HG03064 (cell line): ENCODE measurements at regions not wholly inside any gene's neighbourhood (a gene's known extent, or its start where the extent isn't known, plus 50 kb on each side); places are given as distances from the start of the nearest gene placed in this dataset.
"Not testable (repeated sequence)": the region's sequence is repeated elsewhere in the genome, so short reads cannot be mapped to it uniquely, and the experiment has no call there.

ENCODE experiments used
- ATAC-seq: cut with Tn5 transposase; IDR thresholded peaks from one replicate; pipeline ENCODE4 v1.9.1; 2021; ENCODE audit warnings: low read depth; ENCODE audit not compliant: unreplicated experiment

DNA sequence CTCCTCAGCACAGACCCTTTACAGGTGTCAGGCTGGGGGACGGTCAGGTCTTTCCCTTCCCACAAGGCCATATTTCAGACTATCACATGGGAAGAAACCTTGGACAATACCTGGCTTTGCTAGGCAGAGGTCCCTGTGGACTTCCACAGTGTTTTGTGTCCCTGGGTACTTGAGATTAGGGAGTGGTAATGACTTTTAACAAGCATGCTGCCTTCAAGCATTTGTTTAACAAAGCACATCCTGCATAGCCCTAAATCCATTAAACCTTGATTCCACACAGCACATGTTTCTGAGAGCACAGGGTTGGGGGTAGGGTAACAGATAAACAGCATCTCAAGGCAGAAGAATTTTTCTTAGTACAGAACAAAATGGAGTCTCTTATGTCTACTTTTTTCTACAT is 451.2 kb downstream of the PLOD2 start:
- ATAC-seq, result not testable (repeated sequence)

DNA sequence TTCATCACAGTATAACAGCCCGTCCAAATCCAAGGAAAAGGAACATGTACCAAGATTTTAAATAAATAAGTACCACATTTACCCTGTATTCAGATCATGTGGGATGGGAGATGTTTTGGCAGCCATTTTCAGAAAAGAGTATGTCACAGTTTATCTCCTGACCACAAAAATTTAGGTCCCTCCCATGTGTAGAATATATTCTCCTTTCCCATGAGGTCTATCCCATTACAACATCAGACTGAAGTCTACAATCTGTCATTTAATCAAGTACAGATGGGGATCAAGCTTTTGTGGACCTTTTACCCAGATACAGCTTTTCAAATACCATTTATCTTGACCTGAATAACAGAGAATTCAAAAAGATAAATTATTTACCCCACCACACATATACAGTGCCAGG is 444.5 kb downstream of the PLOD2 start:
- no peak for ATAC-seq

DNA sequence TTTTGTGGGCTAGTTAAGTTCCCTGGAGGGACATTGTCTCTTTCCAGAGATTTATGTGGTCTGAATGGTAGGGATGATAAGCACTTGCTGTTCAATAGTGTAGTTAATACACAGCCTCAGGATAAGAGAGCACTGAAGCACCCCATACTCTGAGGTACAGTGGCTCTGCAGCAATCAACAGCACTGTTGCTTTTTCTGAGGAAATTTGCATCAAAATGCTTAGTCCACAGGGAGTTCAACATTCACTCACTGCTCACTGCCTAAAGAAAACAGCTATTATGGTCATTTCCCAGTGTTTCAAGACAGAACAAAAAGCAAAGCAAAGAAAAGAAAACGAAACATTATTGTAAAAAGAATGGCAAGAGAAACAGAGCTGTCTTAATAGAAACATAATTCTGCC is 441.9 kb downstream of the PLOD2 start:
- no peak for ATAC-seq

DNA sequence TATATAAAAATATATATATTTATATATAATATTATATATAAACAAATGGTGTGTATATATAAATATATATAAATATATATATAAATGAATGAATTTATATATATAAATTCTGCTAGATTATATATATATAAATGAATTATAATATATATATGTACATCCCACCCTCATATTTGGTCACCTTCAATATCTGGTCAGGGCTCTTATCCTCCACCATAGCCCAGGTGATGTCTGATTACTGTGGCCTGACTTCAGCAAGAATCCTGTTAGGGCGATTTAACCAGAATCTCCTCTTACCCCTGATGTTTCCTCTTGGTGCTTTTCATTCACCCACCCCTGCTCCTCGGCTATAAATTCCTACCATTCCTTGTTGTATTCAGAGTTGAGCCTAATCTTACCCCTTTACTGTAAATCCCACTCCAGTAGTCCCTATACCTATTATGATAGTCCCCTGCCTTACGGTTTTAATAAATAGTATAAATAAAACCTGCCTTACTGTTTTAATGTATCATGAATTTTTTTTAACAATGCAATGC is 439.6 kb downstream of the PLOD2 start:
- no peak for ATAC-seq

DNA sequence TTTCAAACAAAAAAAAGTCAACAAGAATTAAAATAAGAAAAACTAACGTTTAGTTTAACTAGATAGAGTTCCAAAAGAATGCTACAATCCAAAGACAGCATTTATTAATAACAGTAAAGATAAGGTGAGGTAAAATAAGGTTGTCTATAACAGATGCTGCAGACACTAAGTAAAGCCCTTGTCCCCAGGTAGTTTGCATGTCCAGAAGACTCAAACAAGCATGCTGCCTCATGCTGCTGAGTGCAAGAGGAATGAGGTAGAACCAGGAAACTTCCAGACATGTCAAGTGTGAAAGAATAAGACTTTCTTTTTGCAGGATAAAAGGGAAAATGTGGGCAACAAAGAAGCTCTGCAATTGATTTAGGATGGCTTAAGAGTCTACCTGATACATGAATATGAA is 439.2 kb downstream of the PLOD2 start:
- no peak for ATAC-seq

DNA sequence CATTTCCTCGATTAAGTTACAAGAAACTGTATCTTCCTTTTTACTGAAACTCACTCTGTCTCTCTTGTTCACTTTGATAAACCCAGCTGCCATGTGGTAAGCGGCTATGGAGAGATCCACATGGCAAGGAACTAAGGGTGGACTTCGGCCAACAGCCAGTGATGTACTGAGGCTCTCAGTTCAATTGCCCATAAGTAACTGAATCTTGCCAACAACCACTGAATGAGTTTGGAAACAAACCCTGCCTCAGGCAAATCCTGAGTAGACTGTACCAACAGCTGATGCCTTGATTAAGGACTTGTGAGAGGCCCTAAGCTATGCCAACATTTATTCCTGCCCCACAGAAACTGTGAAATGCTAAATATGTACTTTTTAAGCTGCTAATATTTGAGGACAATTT is 433.5 kb downstream of the PLOD2 start:
- ATAC-seq, result no peak

DNA sequence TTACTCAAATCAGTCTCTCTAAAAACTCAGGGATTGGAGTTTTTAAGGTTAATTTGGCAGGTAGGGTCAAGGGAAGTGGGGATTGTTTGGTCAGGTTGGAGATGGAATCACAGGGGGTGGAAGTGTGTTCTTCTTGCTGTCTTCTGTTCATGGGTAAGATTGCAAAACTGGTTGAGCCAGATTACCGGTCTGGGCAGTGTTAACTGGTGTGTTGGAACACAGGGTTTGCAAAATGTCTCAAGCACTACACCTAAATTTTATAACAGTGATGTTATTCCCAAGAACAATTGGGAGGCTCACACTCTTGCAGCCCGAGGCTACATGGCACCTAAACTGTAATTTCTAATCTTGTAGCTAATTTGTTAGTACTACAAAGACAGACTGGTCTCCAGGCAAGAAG is 425.4 kb downstream of the PLOD2 start:
- ATAC-seq, result no peak

DNA sequence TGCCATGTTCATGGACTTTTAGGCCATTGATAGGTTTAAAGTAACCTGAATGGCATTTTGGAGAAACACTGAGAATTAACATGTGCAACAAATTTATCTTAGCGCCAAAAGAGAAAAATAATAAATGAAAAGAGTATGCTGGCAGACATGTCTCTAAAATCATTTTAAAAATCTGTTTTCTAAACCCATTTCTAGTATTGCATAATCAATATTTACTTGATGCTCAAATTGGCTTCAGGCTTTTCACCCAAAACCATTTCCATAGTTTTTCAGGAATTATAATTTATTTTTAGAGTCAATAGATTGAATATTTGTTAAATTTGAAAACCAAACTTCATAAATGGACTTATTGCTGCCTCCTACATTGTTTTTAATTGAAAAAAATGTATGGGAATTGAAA is 423.0 kb downstream of the PLOD2 start:
- no peak for ATAC-seq

DNA sequence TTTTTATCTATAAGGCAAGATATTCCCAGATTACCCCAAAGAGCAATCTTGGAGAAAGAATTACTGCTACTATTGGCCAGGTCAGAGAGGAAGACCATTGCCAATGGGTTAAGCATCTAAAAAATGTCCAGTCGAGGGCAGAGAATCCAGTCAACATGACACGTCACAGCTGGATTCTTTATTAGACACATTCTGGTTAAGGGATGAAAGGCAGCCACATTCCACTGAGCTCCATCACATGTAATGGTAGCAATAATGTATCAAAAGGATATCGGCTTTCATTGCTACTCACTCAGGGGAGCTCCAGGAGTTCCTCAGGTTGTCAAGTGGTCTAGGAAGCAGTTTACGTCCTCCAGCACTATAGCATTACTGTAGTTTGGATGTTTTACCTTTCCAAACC is 421.1 kb downstream of the PLOD2 start:
- ATAC-seq, result no peak

DNA sequence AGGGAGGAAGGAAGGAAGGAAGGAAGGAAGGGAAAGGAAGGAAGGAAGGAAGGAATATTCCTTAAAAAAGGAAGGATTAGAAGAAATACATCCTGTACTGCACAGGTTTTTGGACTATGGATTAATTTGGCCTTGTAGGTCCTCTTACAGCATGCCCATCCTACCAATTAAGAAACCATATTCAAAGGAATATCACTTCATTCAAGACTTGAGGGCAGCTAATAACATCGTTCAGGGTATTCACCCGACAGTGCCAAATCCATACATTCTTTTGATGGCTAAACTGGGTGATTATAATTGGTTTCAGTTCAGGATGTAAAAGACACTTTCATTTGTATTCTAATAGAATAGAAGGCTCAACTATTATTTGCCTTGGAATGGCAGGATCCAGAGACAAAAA is 410.3 kb downstream of the PLOD2 start:
- no peak for ATAC-seq

DNA sequence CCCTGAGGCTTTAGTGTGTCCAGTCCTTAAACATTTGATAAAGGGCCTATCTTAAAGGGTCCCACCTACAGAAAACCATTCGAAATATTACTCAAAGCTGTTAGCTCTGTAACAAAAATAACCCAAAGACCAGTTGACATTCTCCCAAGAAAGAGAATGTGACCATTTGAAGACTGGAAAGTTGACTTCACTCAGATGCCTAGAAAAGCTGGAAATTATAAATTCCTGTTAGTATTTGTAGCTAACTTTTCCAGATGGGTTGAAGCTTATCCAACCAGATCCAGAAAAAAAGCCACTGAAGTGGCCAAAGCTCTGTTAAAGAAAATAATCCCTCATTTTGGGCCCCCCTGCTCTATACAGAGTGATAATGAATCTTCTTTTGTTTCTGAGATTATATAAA is 408.4 kb downstream of the PLOD2 start:
- ATAC-seq, result no peak

DNA sequence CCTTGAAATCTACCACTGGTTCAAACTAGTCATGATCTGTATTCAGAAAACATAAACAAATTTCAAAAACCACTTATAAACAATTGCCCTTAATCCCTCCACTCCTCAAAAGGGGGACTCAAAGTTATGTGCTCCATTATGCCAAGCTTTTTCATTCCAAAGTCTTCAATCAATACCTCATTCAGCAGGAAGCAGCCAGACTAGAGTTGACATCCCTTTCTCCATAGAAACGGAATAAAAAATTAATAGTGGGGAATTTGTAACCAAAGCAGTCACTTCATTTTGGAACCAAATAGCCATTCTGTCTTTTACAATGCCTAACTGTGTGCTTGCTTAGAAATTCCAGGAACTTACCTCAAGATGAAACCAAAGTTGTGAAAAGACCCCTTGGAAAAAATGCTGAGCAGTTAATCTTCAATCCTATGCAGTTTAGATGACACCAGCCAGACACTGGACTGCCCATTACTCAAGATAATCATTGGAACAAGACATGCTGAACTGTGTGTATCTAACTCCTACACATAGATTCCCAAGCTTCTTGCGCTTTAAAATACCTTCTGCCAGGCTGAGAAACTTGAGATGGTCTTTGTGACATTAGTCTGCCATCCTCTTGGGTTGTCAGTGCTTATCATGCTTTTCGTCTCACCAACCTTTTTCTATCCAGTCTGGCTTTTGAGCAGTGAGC is 406.2 kb downstream of the PLOD2 start:
- no peak for ATAC-seq

DNA sequence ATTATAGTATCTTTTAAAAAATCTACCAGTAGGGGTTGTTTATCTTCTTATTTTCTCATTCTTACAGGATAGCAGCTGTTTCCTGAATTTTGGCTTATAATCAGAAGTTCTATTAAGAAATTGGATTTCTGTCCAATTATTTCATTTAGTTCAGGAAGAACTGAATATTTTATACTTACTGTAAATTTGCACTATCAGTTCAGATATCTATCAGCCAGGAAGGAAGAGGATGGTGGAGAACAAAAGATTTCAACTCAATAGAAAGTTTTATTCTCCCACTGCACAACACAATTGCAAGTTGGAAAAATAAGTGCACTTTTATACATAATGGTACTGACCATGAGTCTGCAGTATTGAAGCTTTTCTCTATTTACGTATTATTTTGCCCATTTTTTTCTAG is 400.9 kb downstream of the PLOD2 start:
- no peak for ATAC-seq

DNA sequence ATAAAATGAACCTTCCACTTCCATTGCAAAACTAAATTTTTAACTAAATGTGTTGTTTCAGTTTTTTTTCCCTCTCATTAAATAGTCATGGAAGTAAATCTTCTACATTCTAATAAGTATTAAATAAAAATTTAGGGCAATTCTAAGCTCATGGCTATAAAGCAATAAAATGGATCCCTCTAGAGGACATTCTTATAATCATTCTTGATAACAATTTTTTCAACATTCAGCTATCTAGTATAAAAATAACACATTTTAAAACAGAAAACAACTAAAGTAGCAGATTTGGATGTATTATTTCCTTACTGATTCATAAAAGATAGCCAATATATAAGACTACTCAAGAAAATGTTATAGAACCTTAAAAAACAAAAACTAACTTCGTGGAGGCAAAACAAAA is 393.1 kb downstream of the PLOD2 start:
- ATAC-seq, result no peak

DNA sequence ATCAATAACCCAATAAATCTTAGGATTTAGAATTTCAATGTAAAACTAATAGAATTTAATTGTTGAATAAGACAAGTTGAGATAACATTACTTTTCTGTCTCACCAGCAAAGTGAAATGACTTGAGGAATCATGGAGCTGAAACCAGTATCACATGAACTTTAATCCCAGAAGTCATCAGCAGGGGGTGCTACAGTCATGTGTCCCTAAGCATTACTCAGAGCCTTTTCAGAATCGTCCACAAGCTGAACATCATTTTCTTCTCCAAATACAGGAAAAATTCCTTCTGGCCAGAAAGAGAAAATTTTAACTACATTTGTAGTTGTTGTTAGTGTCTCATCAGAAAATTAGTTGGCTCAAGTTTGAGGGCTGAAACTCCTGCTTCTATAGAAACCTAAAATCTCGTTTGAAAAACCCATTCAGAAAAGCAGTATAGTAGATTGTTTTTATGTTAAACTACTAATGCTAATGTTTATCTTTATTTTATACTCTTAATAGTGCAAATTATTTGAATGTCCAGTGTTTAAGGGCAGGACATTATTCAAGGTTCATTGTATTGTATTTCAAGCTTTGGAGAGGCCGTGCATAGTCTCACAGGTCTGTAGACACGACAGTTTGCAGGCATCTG is 384.1 kb downstream of the PLOD2 start:
- ATAC-seq, result peak; percentile 63

DNA sequence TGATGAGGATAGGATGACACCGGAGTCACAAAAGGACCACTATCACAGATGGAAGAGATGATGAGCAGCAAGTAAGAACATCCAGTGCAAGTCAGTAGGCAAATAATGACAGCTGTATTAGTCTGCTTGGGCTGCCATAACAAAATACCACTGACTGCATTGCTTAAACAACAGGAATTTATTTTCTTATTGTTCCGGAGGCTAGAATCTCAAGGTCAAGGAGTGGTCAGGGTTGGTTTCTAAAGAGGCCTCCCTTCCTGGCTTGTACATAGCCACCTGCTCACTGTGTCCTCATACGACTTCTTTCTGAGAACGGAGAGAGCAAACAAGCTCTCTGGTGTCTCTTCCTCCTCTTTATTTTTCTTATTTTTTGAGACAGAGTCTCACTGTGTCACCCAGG is 380.7 kb downstream of the PLOD2 start:
- no peak for ATAC-seq

DNA sequence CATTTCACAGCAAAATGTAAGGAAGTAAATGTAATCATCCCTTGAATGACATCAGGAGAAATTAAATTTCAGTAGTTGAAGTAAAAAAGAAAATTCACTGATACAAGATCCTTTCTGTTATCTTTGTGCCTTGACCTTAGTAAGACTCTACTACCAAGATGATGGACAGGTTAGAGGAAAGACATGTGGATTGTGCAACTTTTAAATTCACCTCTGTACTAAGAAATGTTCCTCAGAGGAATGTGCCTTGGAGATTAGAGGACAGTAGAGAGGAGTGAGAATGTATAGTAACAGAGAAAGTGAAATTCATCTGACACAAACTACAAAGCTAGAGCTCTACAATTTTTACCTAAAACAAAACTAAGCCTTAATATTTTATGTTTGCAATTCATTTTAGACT is 375.3 kb downstream of the PLOD2 start:
- no peak for ATAC-seq

DNA sequence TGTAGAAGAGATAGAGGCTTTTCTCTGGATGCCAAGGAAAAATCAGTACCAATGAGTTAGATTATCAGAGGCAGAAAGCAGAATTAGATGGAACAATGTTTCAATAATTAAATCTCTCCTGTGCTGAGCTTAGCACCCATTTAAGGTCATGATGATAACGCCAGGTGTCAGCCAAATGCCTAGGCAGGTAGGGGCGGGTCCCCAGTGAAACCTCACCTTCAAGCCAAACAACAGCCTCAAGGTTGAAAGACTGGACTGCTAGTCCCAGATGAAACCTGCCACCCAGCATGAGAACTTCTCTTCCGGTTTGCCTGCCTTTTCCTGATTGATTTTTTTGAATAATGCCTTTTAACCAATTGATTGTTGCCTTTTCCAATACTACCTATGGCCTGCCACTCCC is 363.0 kb downstream of the PLOD2 start:
- no peak for ATAC-seq

DNA sequence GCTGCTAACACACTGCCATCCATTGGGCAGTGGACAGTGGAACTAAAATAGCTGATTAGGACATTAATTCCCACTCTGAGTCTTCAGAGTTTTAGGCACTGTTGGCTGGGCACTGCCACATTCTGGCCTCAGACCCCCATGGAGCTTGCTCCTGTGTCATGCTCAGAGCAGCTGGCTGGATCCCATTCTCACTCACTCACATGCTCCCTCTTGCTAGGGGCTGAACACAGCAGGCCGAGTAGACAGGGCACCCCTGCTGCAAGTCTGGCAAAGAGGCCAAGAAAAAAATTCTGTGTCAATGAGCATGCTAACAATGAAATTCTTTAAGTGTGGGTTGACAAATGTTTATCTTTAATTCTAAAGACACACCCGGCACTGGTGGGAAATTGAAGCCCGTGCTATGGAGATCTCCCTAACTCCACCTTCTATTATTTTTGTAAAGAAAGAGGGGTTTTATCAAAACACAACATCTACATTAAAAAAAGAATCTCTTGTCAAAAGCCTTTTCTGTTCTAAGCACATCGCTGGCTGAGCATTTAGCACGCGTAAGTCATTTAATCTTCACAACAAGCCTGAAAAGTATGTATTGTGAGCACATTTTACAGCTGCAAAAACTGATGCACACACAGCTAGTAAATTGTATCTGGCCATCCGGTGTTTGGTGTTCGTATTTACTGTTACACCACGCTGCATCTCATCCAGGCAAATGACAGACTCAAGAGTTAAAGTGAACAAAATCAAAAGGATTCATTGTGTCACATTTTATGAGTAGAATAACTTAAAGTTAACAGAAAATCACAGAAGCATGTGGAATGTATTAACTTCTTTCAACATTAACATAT is 362.1 kb downstream of the PLOD2 start:
- no peak for ATAC-seq

DNA sequence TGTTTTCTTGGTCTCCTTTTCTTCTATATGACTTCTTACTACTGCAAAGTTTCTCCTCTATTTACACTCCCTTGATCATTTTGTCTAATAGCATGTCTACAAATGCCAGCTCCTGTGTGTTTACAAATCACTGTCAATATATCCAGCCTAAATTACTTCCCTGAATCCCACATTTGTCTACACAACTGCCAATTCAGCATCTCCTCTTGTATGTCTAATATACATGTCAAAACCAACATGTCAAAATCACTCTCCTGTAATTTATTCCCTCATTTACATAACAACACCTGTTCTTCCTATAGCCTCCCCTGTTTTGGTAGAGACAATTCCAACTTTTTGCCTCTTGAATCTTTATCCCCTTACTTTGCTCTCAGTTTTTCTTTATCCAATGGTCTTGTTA is 359.3 kb downstream of the PLOD2 start:
- no peak for ATAC-seq

DNA sequence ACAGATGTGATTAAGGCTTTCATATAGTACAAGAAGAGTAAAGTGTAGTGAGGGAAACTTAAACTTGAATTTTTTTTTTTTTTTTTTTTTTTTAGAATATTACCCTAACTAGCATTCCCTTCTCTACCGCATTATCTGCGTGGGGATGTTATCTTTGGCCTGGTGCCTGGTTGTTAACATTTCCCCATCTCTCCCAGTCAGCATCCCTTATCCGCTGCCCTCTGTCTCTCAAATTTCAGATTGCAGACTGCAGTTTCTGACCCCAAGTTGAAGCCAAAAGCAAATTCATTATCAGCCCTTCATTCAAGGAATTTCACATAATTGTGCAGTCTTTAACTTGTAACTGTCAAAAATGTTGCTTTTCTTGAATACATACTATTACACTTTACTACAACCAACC is 353.0 kb downstream of the PLOD2 start:
- no peak for ATAC-seq

DNA sequence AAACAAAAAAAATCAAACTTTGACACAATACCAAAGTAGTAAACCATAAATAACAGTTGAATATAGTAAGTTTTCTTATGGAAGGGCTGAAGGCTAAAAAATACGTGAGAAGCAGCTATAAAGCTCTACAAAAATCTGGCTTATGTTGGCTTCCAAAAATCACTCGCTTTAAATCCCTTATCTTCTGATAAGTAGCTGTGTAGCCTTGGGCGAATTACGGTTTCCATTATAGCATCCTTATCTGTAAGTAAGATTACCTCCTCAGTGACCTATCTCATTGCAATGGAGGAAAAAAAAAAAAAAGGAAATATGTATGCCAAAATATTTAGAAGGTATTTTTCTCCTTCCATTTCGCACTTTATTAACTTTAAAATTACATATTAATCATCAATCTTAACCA is 348.6 kb downstream of the PLOD2 start:
- no peak for ATAC-seq
